Activated CD8-positive, alpha-beta memory T cell treated with anti-CD3 and anti-CD28 coated beads for 36 hours (primary cell): ENCODE measurements at regions not wholly inside any gene's neighbourhood (a gene's known extent, or its start where the extent isn't known, plus 50 kb on each side); places are given as distances from the start of the nearest gene placed in this dataset.

ENCODE experiments used
- CTCF ChIA-PET: fragments of 350-600 bp; sonication (Branson Sonifier 250); formaldehyde crosslinking; loops from one replicate; lab custom pipeline; 2021; ENCODE audit warnings: antibody characterized with exemption; lab: Charles Lee
- POLR2A ChIA-PET: fragments of 350-600 bp; sonication (Branson Sonifier 250); formaldehyde crosslinking; loops from one replicate; lab custom pipeline; 2021; ENCODE audit warnings: antibody characterized with exemption; lab: Charles Lee

- CTCF ChIA-PET: no interaction called here
- POLR2A ChIA-PET: no interaction called here
Observed at GRCh38 chr3:110165753-110166152, 828.4 kb upstream of the DPPA4 start.

- ChIA-PET CTCF (no interaction called here), POLR2A (no interaction called here)
Observed at GRCh38 chr3:110166791-110167190, 829.4 kb upstream of the DPPA4 start.

DNA sequence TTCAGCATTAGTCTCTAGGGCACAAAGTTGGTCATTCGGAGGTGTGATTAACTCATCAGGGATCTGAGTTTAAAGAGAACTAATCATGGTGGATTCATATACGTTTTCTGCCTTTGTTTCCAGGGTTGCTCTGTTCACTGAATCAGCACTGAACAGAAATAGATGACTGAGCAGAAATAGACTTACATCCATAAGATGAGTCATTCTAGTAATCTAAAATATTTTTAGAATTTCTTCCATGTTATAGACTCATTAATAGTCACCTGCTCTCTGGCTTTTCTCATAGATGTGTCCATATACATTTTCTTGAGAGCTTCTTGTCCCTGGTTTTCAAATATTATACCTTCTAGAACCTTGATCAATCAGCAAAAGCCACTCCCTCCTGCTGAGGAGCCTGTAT, 837.6 kb upstream of the DPPA4 start:
- CTCF ChIA-PET: no interaction called here
- POLR2A ChIA-PET: no interaction called here

DNA sequence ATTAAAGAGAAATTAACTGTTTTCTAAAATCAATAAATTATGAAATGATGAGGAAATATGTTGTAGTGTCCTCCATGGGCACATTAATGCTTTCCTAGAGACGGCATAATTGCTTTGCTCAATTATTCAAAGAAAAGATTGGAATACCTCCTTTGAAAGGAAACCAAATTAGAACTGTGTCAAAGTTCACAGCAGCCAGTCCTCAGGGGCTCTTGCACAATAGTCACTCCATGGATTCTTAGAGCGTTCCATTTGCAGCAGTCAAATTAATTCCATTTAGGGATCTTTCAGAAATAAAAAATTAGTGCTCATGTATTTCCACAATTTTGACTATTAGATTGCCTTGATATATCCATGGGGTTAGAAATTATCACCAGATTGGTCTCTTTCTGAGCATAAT, 841.6 kb upstream of the DPPA4 start:
- POLR2A ChIA-PET: no interaction called here
- CTCF ChIA-PET: no interaction called here

- ChIA-PET POLR2A (no interaction called here), CTCF (no interaction called here)
Observed at GRCh38 chr3:110180733-110181132, 843.4 kb upstream of the DPPA4 start.

DNA sequence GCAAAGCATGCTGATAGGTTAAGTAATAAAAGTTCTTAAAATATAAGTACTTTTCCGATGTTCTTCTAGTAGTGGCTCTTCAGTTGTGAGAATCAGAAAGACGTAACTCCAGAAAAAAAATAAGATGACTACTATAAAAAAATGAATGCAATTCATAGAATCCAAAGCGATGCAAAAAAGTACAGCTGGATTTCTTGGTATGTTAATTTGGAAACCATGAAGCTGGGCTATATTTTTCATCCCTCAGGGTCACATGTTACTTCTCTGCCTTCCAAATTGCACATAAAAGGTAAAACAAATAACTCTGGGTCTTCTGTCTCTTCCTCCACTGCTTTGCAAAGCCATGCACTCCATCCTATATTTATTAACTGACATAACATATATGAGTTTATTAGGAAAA, 843.9 kb upstream of the DPPA4 start:
- POLR2A ChIA-PET: no interaction called here
- CTCF ChIA-PET: no interaction called here

DNA sequence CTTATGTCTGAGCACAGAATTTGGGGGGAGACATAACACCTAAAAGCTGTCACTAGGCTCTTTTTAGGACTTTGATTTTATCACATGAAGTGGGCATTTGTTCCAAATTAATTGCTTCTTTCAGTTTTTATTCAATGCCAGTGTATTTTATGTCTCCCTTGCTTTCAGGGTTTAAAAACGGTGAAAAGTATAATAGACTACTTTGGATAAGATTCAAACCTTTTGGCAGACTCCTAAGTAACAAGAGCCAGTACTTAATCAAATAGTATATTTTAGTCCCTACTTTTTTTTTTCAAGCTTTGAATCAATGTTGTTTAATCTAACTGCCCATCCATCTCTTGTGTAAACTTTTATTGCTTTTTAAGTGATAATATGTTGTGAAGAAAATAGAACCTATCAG, 847.2 kb upstream of the DPPA4 start:
- POLR2A ChIA-PET: no interaction called here
- CTCF ChIA-PET: no interaction called here

GRCh38 chr3:110193074-110193473, 855.7 kb upstream of the DPPA4 start:
- ChIA-PET CTCF (no interaction called here), POLR2A (no interaction called here)

GRCh38 chr3:110198717-110199587, 861.6 kb upstream of the DPPA4 start:
- CTCF ChIA-PET: no interaction called here

GRCh38 chr3:110199588-110199943, 862.2 kb upstream of the DPPA4 start:
- POLR2A ChIA-PET: no interaction called here
- CTCF ChIA-PET: no interaction called here

More at GRCh38 chr3:110198717-110199587, 861.6 kb upstream of the DPPA4 start:
- POLR2A ChIA-PET: no interaction called here

- POLR2A ChIA-PET: no interaction called here
- CTCF ChIA-PET: no interaction called here
Observed at GRCh38 chr3:110210086-110210660, 861.4 kb upstream of the NECTIN3 start.

- POLR2A ChIA-PET: no interaction called here
- CTCF ChIA-PET: no interaction called here
Observed at GRCh38 chr3:110226645-110227044, 845.0 kb upstream of the NECTIN3 start.

- CTCF ChIA-PET: no interaction called here
- POLR2A ChIA-PET: no interaction called here
Observed at GRCh38 chr3:110227991-110228390, 843.6 kb upstream of the NECTIN3 start.

DNA sequence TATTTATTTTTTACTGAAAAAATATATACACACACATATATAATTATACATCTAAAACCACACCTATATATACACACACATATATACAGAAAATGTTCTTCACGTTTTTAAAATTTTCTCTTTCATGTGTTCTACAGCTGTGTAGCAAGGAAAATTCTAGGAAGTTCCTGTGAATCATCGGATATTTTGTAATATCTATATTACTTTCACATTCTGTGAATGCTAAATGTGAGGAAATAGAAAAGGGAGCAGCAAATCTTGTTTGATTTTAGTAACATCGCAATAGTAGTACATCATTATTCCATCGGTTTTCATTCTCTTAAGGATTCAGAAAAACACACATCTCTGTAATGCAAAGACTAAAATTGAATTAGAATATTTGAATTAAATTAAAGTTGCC, 836.8 kb upstream of the NECTIN3 start:
- CTCF ChIA-PET: no interaction called here
- POLR2A ChIA-PET: no interaction called here

DNA sequence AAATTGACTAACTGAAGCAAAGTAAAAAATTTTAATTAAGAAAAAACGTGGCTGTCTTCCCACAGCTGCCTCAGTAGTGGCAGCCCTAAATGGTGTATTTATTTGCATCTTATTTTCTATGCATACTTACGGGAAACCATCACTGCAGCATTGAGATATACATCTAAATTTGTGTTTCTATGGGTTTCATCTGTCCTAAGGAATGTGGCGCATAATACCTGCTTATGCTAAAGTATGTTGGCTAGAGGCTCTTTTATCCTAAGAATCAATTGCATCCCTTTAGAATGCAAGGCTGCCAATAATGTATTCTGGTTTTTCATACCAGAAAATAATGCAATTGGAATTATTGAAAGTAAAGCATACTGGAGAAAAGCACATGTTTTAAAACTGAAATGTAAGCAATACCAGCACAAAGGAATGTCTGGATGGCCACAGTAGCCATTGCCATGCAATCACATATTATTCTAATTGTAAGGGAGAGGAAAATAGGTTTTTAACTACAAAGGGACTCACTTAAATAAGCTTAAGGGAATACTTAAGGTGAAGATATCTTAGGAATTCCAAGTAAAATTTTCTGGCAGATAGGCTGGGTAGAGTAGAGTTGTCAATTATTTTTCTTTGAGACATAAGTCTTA, 834.5 kb upstream of the NECTIN3 start:
- CTCF ChIA-PET: no interaction called here
- POLR2A ChIA-PET: no interaction called here

DNA sequence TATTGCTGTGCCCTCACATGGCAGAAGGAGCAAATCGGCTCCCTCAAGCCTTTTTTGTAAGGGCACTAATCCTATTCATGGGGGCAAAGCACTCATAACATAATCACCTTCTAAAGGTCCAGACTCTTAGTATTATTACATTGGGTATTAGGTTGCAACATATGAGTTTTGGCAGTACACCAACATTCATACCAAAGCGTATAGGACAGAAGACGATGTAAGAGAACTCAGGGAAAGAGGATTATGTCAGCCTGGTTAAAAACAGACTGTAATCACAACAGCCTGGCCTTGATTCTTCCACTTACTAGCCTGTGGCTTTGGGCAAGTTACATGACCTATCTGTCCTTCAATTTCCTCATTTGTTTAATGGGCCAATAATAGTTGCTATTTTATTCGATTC, 828.5 kb upstream of the NECTIN3 start:
- ChIA-PET POLR2A (no interaction called here), CTCF (no interaction called here)

DNA sequence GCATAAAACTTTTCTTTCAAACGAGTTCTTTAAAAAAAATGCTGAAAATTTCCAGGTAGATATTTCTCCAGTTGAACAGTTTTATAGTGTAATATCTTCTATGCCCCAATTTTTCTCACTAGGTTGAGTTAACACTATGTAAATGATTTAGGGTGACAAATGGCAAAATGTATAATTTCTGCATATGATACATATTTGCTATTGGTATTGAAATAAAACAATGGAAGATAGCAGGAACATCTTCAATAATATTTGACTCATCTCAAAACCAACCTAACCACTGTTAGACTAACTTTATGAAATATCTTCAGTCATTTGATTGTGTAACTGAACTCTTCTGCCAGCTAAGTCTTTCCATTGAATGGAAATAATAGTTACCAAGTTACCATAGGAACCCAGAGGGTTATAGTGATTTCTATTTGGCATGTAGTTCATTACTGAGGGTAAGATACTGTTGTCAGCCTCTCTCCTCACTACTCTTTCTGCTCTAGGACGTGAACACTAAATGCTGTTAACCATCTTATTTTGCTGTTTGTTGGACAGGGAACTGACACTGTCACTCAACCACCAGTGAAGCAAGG, 824.7 kb upstream of the NECTIN3 start:
- POLR2A ChIA-PET: no interaction called here

GRCh38 chr3:110248666-110249065, 823.0 kb upstream of the NECTIN3 start:
- POLR2A ChIA-PET: no interaction called here

More for the DNA sequence above, 824.7 kb upstream of the NECTIN3 start:
- CTCF ChIA-PET: no interaction called here

DNA sequence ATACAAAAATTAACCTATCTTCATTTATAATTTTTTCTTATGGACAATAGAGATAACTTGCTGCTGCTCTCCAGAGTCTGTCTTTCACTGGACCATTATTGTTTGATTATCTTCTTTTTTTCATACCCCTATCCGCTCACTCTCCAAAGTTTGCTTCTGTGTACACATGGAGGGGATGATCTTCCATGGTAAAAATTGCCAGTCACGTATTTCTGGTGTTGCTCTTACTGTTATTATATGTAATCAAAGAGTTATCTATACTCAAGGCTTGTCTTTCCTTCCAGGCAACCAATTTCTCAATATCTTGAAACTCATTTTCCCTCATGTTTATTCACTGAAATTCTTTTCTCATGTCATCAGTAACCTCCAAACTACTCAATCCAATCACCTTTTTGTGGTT, 817.8 kb upstream of the NECTIN3 start:
- ChIA-PET POLR2A (no interaction called here), CTCF (no interaction called here)

More at GRCh38 chr3:110248666-110249065, 823.0 kb upstream of the NECTIN3 start:
- CTCF ChIA-PET: no interaction called here

DNA sequence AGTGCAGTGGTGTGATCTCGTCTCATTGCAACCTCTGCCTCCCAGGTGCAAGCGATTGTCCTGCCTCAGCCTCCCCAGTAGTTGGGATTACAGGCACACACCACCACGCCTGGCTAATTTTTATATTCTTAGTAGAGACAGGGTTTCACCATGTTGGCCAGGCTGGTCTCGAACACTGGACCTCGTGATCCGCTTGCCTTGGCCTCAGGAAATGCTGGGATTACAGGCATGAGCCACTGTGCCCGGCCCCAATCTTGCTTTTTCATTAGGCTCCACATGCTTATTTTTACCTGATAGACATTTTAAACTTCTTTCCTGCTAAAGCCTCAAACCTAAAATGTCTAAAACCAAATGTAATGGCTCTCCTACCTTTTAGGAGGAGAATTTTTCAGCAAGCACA, 817.0 kb upstream of the NECTIN3 start:
- ChIA-PET POLR2A (no interaction called here), CTCF (no interaction called here)

GRCh38 chr3:110261141-110261540, 810.5 kb upstream of the NECTIN3 start:
- ChIA-PET POLR2A (no interaction called here), CTCF (no interaction called here)
